ENCODE measurements at regions not wholly inside any gene's neighbourhood (a gene's known extent, or its start where the extent isn't known, plus 50 kb on each side); places are given as distances from the start of the nearest gene placed in this dataset.

DNA sequence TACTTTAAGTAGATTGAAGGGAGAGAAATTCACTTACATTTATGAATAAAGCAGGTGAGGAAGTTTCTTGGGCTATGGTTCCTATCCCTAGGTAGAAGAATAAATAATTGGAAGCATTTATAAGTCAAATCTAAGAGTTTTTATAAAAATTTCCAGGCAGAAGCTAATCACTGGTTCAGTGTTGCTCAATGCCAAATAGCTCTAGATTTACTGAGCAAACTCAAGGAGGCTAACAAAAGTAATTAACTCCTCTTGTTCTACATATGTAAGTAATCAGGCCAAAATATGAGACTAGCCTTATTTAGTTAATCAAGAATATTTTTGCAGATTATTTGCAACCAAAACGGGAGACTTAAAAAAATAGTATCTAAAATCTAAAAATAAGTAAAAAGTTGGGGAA lies 472.3 kb downstream of the PLK2 start:
- no peak for TF ChIP-seq EZH2 (IDR thresholded peaks at IDR 0.05; ENCODE audit: borderline replicate concordance, insufficient read depth, low read depth, low read length, poor library complexity, severe bottlenecking)
- TF ChIP-seq, protein P1, sequence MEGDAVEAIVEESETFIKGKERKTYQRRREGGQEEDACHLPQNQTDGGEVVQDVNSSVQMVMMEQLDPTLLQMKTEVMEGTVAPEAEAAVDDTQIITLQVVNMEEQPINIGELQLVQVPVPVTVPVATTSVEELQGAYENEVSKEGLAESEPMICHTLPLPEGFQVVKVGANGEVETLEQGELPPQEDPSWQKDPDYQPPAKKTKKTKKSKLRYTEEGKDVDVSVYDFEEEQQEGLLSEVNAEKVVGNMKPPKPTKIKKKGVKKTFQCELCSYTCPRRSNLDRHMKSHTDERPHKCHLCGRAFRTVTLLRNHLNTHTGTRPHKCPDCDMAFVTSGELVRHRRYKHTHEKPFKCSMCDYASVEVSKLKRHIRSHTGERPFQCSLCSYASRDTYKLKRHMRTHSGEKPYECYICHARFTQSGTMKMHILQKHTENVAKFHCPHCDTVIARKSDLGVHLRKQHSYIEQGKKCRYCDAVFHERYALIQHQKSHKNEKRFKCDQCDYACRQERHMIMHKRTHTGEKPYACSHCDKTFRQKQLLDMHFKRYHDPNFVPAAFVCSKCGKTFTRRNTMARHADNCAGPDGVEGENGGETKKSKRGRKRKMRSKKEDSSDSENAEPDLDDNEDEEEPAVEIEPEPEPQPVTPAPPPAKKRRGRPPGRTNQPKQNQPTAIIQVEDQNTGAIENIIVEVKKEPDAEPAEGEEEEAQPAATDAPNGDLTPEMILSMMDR (IDR thresholded peaks at IDR 0.05), result no peak
- no peak overlapping the region for H3K9ac ChIP-seq (ENCODE audit: low read length)
- H2AFZ ChIP-seq (ENCODE audit: insufficient read depth, low read depth, low read length, poor library complexity, severe bottlenecking), result no peak overlapping the region
- H3K27me3 ChIP-seq (replicated peaks in 1 of 4; ENCODE audit: control extremely low read depth in 1 of 4, control insufficient read depth in 3 of 4, insufficient read depth in 4 of 4, low read length in 3 of 4), result no peaks in the 10 kb centered on the region
- Mint-ChIP-seq H3K27me3 (no peaks in the 10 kb centered on the region), H3K9me3 (ENCODE audit: insufficient read depth) (no peaks in the 10 kb centered on the region), H3K27ac (no peak overlapping the region), H3K4me1 (no peaks in the 10 kb centered on the region), H3K4me3 (no peak overlapping the region)
- no peaks in the 10 kb centered on the region for H4K20me1 ChIP-seq (ENCODE audit: control insufficient read depth, insufficient read depth, low read length, poor library complexity, severe bottlenecking)
- no peaks in the 10 kb centered on the region for H3K4me1 ChIP-seq (ENCODE audit: control insufficient read depth in 2 of 2, insufficient read depth in 2 of 2, low read length in 2 of 2)
- no peak overlapping the region for H3K4me3 ChIP-seq (ENCODE audit: control extremely low read depth in 1 of 5, extremely low read depth in 1 of 5, insufficient read depth in 1 of 5, low read depth in 2 of 5, low read length in 4 of 5)
- ChIA-PET CTCF (no interaction called here), POLR2A (no interaction called here)
- H3K79me2 ChIP-seq (ENCODE audit: control insufficient read depth, insufficient read depth, low read length), result no peaks in the 10 kb centered on the region
- ATAC-seq (ENCODE audit: low read depth) (no peak), DNase-seq (no peak)
- H3K27ac ChIP-seq (ENCODE audit: low read length in 2 of 2), result no peak overlapping the region
- no peaks in the 10 kb centered on the region for H3K9me3 ChIP-seq (ENCODE audit: control extremely low read depth in 1 of 3, control insufficient read depth in 2 of 3, insufficient read depth in 1 of 3, low read length in 2 of 3)
- H3K36me3 ChIP-seq (replicated peaks in 1 of 2; ENCODE audit: control extremely low read depth in 1 of 2, control insufficient read depth in 1 of 2, extremely low read depth in 1 of 2, insufficient read depth in 2 of 2, low read length in 1 of 2), result no peaks in the 10 kb centered on the region
- H3K4me2 ChIP-seq (replicated peaks; ENCODE audit: low read depth, low read length, poor library complexity, severe bottlenecking), result no peak overlapping the region
- intact Hi-C loops (cut with micrococcal nuclease), result no loop called here
- no CpG with 5 or more reads among the region's 1 CpG for WGBS (ENCODE audit: insufficient coverage)

DNA sequence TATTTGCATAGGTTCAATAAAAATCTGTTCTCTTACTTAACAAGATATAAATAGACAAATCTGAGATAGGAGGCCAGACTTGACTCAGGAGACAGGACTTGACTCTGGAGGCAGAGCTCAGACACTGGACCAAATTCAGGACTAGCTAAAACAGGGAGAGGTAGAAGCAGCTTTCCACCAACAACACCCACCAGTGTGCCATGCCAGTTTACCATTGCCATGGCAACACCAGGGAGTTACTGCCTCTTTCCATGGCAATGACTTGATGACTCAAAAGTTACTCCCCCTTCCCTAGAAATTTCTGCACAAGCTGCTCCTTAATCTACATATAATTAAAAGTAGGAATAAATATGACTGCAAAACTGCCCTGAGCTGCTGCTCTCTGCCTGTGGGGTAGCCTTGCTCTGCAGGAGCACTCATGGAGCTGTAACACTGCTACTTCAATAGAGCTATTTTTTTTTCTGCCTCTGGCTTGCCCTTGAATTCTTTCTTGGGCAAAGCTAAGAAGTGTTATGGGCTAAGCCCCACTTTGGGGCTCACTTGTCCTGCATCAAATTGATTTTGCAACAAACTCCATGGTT lies 473.0 kb downstream of the PLK2 start:
- no peaks in the 10 kb centered on the region for H4K20me1 ChIP-seq (ENCODE audit: control insufficient read depth, insufficient read depth, low read length, poor library complexity, severe bottlenecking)
- intact Hi-C loops (cut with micrococcal nuclease), result no loop called here
- TF ChIP-seq, protein P1 (IDR thresholded peaks at IDR 0.05), result no peak
- TF ChIP-seq EZH2 (IDR thresholded peaks at IDR 0.05; ENCODE audit: borderline replicate concordance, insufficient read depth, low read depth, low read length, poor library complexity, severe bottlenecking), result no peak
- ChIA-PET CTCF (no interaction called here), POLR2A (no interaction called here)
- no peak overlapping the region for H3K4me3 ChIP-seq (ENCODE audit: control extremely low read depth in 1 of 5, extremely low read depth in 1 of 5, insufficient read depth in 1 of 5, low read depth in 2 of 5, low read length in 4 of 5)
- H3K9ac ChIP-seq (ENCODE audit: low read length), result no peak overlapping the region
- no peak overlapping the region for H3K27ac ChIP-seq (ENCODE audit: low read length in 2 of 2)
- H3K27ac Mint-ChIP-seq, result no peak overlapping the region
- H3K4me2 ChIP-seq (replicated peaks; ENCODE audit: low read depth, low read length, poor library complexity, severe bottlenecking), result no peak overlapping the region
- no peaks in the 10 kb centered on the region for H3K27me3 ChIP-seq (replicated peaks in 1 of 4; ENCODE audit: control extremely low read depth in 1 of 4, control insufficient read depth in 3 of 4, insufficient read depth in 4 of 4, low read length in 3 of 4)
- no peaks in the 10 kb centered on the region for H3K36me3 ChIP-seq (replicated peaks in 1 of 2; ENCODE audit: control extremely low read depth in 1 of 2, control insufficient read depth in 1 of 2, extremely low read depth in 1 of 2, insufficient read depth in 2 of 2, low read length in 1 of 2)
- H3K4me1 ChIP-seq (ENCODE audit: control insufficient read depth in 2 of 2, insufficient read depth in 2 of 2, low read length in 2 of 2), result no peaks in the 10 kb centered on the region
- H3K4me1 Mint-ChIP-seq, result no peaks in the 10 kb centered on the region
- no peak overlapping the region for H2AFZ ChIP-seq (ENCODE audit: insufficient read depth, low read depth, low read length, poor library complexity, severe bottlenecking)
- H3K27me3 Mint-ChIP-seq, result no peaks in the 10 kb centered on the region
- DNase-seq (no peak), ATAC-seq (ENCODE audit: low read depth) (no peak)
- H3K79me2 ChIP-seq (ENCODE audit: control insufficient read depth, insufficient read depth, low read length), result no peaks in the 10 kb centered on the region
- H3K9me3 Mint-ChIP-seq (ENCODE audit: insufficient read depth), result no peaks in the 10 kb centered on the region
- H3K9me3 ChIP-seq (ENCODE audit: control extremely low read depth in 1 of 3, control insufficient read depth in 2 of 3, insufficient read depth in 1 of 3, low read length in 2 of 3), result no peaks in the 10 kb centered on the region
- no peak overlapping the region for H3K4me3 Mint-ChIP-seq
